ENCODE measurements at regions not wholly inside any gene's neighbourhood (a gene's known extent, or its start where the extent isn't known, plus 50 kb on each side); places are given as distances from the start of the nearest gene placed in this dataset.
"Not testable (repeated sequence)": the region's sequence is repeated elsewhere in the genome, so short reads cannot be mapped to it uniquely, and the experiment has no call there.

DNA sequence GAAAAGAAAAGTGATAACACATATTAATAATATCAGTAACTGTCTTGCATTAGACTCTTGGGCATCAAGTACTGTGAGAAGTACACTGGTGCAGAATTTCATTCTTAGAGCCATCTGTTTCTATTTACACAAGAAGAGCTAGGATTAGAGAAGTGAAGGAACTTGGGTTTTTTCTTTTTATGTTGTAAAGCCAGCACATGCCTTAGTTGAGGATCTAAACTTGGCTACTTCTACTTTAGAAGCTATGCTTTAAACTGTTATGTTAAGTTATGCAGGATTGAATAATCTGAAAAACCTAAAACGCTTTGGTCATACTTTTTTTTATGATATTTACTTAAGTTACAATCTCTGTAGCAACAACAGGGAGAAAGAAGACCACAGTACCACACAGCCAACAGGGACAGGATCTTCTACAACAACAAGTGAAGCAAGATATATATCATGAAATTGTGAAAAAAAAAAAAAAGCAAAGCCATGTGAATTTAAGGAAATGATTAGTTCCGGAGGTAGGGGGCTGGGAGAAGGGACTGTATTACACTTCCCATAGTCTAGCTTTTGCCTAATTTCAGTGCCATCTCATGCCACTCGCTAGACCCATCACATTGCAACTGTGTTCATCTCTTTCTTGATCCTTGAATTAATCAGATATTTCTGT lies 305.1 kb upstream of the GOT2 start:
- intact Hi-C loops (cut with DNase I) = no loop called here
- Histone ChIP-seq H3K27ac (no peak overlapping the region), H3K9me3 (no peaks in the 10 kb centered on the region)

DNA sequence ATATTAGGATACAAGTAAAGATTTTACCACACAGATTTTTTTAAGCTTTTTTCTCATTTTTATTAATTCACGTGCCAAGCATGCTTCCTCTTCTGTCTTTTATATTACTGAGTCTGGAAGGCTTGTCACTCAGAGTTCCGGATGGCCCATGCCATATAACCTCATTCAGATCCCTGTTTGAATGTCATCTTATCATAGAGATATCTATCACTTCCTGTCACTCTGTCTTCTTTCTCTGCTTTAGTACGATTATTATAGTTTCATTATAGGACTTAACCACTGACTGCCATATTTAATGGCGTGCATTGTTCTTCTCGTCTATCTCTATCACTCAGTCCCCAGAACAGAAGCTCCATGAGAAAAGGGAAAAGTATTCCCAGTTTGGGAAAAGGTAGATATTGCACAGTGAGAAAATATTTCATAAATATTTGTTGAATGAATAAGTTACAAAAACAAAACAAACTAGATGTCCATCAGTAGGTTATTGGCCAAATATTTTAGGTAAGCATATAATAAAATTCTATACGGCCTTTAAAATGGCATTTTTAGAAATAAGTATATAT lies 296.9 kb upstream of the GOT2 start:
- intact Hi-C loops (cut with DNase I) = no loop called here
- Histone ChIP-seq H3K27me3 (no peaks in the 10 kb centered on the region), H3K27ac (no peak overlapping the region), H3K4me1 (no peaks in the 10 kb centered on the region), H3K4me3 (no peak overlapping the region), H3K9me3 (no peaks in the 10 kb centered on the region), H3K36me3 (no peaks in the 10 kb centered on the region)
- DNase-seq (ENCODE audit: low spot score in 2 of 2) = no peak
- TF ChIP-seq, protein P1, sequence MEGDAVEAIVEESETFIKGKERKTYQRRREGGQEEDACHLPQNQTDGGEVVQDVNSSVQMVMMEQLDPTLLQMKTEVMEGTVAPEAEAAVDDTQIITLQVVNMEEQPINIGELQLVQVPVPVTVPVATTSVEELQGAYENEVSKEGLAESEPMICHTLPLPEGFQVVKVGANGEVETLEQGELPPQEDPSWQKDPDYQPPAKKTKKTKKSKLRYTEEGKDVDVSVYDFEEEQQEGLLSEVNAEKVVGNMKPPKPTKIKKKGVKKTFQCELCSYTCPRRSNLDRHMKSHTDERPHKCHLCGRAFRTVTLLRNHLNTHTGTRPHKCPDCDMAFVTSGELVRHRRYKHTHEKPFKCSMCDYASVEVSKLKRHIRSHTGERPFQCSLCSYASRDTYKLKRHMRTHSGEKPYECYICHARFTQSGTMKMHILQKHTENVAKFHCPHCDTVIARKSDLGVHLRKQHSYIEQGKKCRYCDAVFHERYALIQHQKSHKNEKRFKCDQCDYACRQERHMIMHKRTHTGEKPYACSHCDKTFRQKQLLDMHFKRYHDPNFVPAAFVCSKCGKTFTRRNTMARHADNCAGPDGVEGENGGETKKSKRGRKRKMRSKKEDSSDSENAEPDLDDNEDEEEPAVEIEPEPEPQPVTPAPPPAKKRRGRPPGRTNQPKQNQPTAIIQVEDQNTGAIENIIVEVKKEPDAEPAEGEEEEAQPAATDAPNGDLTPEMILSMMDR (IDR thresholded peaks at IDR 0.05) = no peak

More for the DNA sequence above, 305.1 kb upstream of the GOT2 start:
- TF ChIP-seq, protein P1 (IDR thresholded peaks at IDR 0.05) = no peak
- no peak for DNase-seq (ENCODE audit: low spot score in 2 of 2)
- no peaks in the 10 kb centered on the region for H3K36me3 ChIP-seq
- no peak overlapping the region for H3K4me3 ChIP-seq
- no peaks in the 10 kb centered on the region for H3K27me3 ChIP-seq
- no peaks in the 10 kb centered on the region for H3K4me1 ChIP-seq

DNA sequence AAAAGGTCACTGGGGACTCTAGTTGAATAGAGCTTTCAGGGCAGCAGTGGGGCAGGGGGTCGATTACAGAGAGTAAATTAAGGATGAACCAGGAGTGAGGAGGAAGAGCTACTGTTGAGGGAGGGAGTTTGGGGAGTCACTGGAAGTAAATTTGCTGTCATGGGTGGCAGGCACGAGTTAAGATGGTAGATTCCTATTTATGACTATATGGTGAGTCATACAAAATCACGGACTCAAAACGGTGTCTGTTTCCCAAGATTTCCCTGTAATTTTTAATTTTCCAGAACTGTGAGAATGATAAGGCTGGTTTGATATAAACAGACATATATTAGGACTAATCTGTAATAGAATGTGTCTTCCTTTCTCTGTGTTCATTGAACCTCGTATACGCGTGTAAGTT lies 287.6 kb upstream of the GOT2 start:
- H3K9me3 ChIP-seq = no peaks in the 10 kb centered on the region
- no peaks in the 10 kb centered on the region for H3K36me3 ChIP-seq
- no peak overlapping the region for H3K27ac ChIP-seq
- no peak overlapping the region for H3K4me3 ChIP-seq
- TF ChIP-seq, protein P1 (IDR thresholded peaks at IDR 0.05) = no peak
- no peak for DNase-seq (ENCODE audit: low spot score in 2 of 2)
- intact Hi-C loops (cut with DNase I) = no loop called here
- H3K27me3 ChIP-seq = no peaks in the 10 kb centered on the region
- H3K4me1 ChIP-seq = no peaks in the 10 kb centered on the region

DNA sequence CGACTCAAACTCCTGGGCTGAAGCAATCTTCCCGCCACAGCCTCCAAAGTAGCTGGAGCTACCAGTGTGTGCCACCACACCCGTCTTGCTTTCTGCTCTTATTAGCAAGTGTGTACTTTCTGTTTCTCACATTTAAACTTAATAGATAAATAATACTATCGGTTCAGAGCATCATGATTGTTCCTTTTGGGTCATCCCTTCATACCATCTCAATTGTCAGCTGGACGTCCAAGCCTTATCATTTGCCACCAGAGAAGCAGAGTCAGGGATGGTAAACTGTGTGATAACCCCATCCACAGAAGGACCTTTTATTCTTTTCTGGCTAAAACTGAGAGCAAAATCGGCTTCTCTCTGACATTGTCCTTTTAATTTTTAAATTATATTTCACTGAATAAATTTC lies 279.8 kb upstream of the GOT2 start:
- H3K9me3 ChIP-seq = no peaks in the 10 kb centered on the region
- no peak overlapping the region for H3K4me3 ChIP-seq
- no peaks in the 10 kb centered on the region for H3K4me1 ChIP-seq
- TF ChIP-seq, protein P1 (IDR thresholded peaks at IDR 0.05) = no peak
- DNase-seq (ENCODE audit: low spot score in 2 of 2) = no peak
- H3K27me3 ChIP-seq = no peaks in the 10 kb centered on the region
- H3K36me3 ChIP-seq = no peaks in the 10 kb centered on the region
- H3K27ac ChIP-seq = no peak overlapping the region
- intact Hi-C loops (cut with DNase I) = no loop called here

DNA sequence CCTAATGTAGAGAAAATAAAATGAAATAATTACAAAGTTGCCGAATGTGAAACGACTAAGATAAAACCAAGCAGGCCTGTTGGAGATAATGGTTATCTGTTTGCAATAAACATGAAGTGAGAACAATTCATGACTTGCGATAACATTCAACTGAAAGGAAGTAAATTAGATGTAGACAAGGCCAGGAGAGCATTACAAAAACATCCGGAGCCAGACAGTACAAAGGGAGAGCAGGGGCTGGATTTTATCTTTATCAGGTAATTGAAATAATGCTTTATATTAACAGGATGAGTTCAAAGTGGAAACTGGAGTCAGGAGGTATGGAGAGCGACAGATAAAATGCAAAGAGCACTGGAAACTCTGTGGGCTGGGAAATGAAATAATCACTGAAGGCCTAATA lies 265.6 kb upstream of the GOT2 start:
- Histone ChIP-seq H3K27me3 (no peaks in the 10 kb centered on the region), H3K9me3 (no peaks in the 10 kb centered on the region), H3K4me3 (no peak overlapping the region), H3K4me1 (no peaks in the 10 kb centered on the region), H3K27ac (no peak overlapping the region), H3K36me3 (no peaks in the 10 kb centered on the region)
- intact Hi-C loops (cut with DNase I) = no loop called here
- no peak for DNase-seq (ENCODE audit: low spot score in 2 of 2)
- TF ChIP-seq, protein P1 (IDR thresholded peaks at IDR 0.05) = no peak

DNA sequence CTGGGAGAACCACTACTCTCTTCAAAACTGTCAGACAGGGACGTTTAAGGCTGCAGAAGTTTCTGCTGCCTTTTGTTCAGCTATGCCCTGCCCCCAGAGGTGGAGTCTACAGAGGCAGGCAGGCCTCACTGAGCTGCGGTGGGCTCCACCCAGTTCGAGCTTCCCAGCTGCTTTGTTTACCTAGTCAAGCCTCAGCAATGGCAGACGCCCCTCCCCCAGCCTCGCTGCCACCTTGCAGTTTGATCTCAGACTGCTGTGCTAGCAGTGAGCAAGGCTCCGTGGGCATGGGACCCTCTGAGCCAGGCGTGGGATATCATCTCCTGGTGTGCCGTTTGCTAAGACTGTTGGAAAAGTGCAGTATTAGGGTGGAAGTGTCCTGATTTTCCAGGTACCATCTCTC lies 258.6 kb upstream of the GOT2 start:
- H3K36me3 ChIP-seq; H3K27ac ChIP-seq; intact Hi-C loops (cut with DNase I); H3K4me3 ChIP-seq; DNase-seq (ENCODE audit: low spot score in 2 of 2); H3K27me3 ChIP-seq; H3K4me1 ChIP-seq: not testable (repeated sequence)
- H3K9me3 ChIP-seq = peaks cover 0 to 14% of the 10 kb centered on the region in 2 donors

DNA sequence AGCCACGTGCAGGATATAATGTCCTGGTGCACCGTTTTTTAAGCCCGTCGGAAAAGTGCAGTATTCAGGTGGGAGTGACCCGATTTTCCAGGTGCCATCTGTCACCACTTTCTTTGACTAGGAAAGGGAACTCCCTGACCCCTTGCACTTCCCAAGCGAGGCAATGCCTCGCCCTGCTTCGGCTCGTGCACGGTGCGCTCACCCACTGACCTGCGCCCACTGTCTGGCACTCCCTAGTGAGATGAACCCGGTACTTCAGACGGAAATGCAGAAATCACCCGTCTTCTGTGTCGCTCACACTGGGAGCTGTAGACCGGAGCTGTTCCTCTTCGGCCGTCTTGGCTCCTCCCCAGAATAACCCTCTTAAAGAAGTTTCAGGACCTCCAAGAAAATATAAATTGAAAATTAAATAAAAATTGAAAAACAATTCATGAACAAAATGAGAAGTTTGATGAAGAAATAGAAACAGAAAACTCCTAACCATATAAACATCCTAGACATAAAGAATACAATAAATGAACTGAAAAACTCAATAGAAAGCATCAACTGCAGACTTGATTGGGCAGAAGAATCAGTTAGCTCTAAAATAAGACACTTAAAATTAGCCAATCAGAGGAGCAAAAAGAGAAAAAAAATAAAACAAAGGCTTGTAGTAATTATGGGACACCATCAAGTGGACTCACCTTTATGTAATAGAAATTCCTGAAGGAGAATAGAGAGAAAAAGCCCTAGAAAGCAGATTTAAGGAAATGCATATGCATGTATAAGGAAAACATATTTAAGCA lies 249.3 kb upstream of the GOT2 start:
- H3K27me3 ChIP-seq; intact Hi-C loops (cut with DNase I); H3K4me1 ChIP-seq; H3K9me3 ChIP-seq; H3K27ac ChIP-seq; DNase-seq (ENCODE audit: low spot score in 2 of 2); H3K36me3 ChIP-seq; H3K4me3 ChIP-seq: not testable (repeated sequence)
